Limb (tissue), 2 donors: ENCODE measurements at regions not wholly inside any gene's neighbourhood (a gene's known extent, or its start where the extent isn't known, plus 50 kb on each side); places are given as distances from the start of the nearest gene placed in this dataset.

Experiments
- DNase-seq, 2 donors: peaks; one replicate each; pipeline ENCODE4 v3.0.0-alpha.2; 2016; ENCODE audit errors: extremely low spot score in 2 of 2

GRCh38 chr22:48712558-48713271 lies 1115.0 kb downstream of the BRD1 start:
- DNase-seq, result no peak

GRCh38 chr22:48711669-48712068 lies 1116.0 kb downstream of the BRD1 start:
- DNase-seq, result no peak

- no peak for DNase-seq
These were observed 1116.6 kb downstream of the BRD1 start for GRCh38 chr22:48711031-48711431.

- DNase-seq, result no peak
These were observed 1117.3 kb downstream of the BRD1 start for GRCh38 chr22:48710410-48710809.

- DNase-seq, result no peak
These were observed 1117.7 kb downstream of the BRD1 start for GRCh38 chr22:48709976-48710375.

GRCh38 chr22:48709453-48709852 lies 1118.2 kb downstream of the BRD1 start:
- DNase-seq, result no peak

GRCh38 chr22:48708558-48709245 lies 1119.0 kb downstream of the BRD1 start:
- DNase-seq, result no peak

GRCh38 chr22:48707763-48708557 lies 1119.7 kb downstream of the BRD1 start:
- no peak for DNase-seq

GRCh38 chr22:48706934-48707762 lies 1120.5 kb downstream of the BRD1 start:
- DNase-seq, result no peak

- DNase-seq, result no peak
These were observed 1121.6 kb downstream of the BRD1 start for GRCh38 chr22:48705917-48706605.

- DNase-seq, result no peak
These were observed 1122.3 kb downstream of the BRD1 start for GRCh38 chr22:48705159-48705916.

GRCh38 chr22:48704335-48704734 lies 1123.3 kb downstream of the BRD1 start:
- no peak for DNase-seq

GRCh38 chr22:48703265-48703941 lies 1124.3 kb downstream of the BRD1 start:
- DNase-seq, result no peak

GRCh38 chr22:48702573-48703264 lies 1125.0 kb downstream of the BRD1 start:
- peak in 1 of 2 donors; percentile 62 for DNase-seq

GRCh38 chr22:48701296-48702030 lies 1126.2 kb downstream of the BRD1 start:
- no peak for DNase-seq

- DNase-seq, result no peak
These were observed 1126.9 kb downstream of the BRD1 start for GRCh38 chr22:48700566-48701295.

- DNase-seq, result no peak
These were observed 1127.5 kb downstream of the BRD1 start for GRCh38 chr22:48700180-48700565.

GRCh38 chr22:48699511-48699910 lies 1128.2 kb downstream of the BRD1 start:
- no peak for DNase-seq
